SIG-M5 treated with dmso at 0.1 percent for 504 hours (cell line): ENCODE measurements at regions not wholly inside any gene's neighbourhood (a gene's known extent, or its start where the extent isn't known, plus 50 kb on each side); places are given as distances from the start of the nearest gene placed in this dataset.

Source experiments
- DNase-seq: peaks from one replicate; lab custom pipeline; 2025; ENCODE audit not compliant: unreplicated experiment; lab: John Stamatoyannopoulos, UW

- no peak for DNase-seq
Observed at GRCh38 chr4:35286434-35286833, 957.9 kb downstream of the ARAP2 start.

- DNase-seq = no peak
Observed at GRCh38 chr4:35300996-35301774, 943.1 kb downstream of the ARAP2 start.

DNA sequence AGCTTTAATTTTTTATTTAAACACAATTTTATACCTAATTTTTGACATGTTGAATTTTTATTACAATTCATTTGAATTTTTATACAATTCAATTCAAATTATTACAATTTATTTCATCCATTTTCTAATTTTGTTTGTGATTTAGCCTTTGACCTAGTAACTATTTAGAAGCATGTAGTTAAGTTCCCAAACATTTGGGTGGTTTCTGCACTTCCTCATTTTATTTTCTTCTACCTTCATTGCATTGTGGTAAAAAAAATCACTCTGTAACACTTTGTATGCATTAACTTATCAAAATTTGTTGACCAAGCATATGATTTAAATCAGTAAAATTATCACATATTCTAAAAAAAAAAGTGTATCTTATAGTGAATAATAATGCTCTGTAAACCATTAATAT is 928.9 kb downstream of the ARAP2 start:
- no peak for DNase-seq

DNA sequence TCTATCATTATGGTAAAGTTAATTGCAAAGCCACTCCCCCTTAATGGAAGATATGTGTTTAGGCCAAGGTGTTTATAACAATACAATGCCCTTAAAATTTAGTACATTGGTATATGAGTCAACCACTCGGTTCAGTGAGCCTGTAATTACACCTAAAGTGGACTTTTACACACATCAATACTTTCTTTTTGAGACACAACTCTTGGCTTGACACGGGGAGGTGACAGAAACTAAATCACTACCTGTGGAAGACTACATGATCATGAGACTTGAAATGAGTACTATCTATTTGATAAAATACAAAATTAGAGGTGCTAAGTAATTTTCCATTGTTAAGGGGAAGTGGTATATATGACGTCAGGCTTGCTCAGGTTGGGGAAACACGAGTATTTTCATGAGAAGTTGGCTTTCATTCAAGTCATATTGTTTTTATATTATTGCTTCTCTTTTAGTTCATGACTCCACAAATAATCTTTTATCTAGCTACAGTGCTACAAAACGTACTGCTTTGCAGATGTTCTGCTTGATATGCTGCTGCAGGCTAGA is 918.3 kb downstream of the ARAP2 start:
- no peak for DNase-seq

DNA sequence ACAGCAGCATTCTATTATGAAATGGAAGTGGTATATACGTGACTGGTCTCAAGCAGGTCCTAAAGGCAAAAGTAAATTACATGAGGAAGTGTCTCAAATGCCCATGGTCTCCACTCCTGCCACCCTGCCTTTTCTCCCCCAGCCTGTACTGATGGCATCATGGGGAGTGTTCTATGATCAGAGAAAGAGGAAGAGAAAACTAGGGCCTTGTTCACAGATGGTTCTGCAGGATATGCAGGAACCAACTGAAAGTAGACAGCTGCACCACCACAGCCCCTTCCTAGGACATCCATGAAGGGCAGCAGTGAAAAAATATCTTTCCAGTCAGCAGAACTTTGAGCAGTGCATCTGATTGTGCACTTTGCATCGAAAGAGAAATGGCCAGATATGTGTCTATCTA is 901.5 kb downstream of the ARAP2 start:
- DNase-seq = peak; percentile 37

DNA sequence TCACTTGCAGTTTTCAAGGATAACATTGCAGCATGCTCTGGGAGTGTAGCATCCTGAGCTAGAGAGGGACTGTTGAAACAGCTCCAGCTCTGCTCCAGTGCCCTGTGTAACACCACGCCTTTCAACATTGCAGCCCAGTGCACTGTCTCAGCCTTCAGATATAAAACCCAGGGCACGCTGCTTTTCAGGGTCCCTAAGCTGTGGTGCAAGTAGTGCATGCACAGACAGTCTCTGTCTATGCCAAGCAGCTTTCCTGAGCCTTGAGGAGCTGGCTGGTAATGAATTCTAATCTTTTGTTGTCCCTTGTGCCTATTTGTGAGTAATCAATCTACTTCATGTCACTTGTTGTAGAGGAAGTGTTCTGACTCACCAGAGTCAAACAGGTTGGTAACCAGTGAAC is 897.0 kb downstream of the ARAP2 start:
- no peak for DNase-seq

- no peak for DNase-seq
Observed at GRCh38 chr4:35358001-35358584, 886.2 kb downstream of the ARAP2 start.

DNA sequence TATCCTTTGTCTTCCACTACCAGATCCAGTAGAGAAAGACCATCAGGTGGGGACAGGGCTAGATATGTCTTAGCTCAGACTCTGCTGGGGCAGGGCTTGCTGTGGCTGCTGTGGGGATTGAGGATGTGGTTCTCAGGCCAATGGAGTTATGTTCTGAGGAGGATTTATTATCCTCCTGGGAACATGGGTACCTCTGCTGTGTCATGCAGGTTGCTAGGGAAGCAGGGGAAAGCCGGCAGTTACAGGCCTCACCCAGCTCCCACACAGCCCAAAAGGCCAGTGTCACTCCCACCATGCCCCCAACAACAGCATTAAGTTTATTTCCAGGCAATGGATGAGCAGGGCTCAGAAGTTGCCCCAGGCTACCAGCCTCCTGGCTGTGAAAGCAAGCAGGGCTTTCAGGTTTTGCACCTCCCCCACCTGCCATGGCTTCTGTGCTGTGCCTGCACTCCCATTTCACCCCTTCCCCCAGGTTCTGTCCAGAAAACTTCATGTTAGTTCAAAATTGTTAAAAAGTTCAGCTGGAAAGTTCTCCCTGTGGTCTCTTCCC is 879.9 kb downstream of the ARAP2 start:
- no peak for DNase-seq

GRCh38 chr4:35365186-35365585 is 879.1 kb downstream of the ARAP2 start:
- DNase-seq = no peak

- no peak for DNase-seq
Observed at GRCh38 chr4:35399912-35400311, 844.4 kb downstream of the ARAP2 start.

GRCh38 chr4:35423104-35423503 is 821.2 kb downstream of the ARAP2 start:
- no peak for DNase-seq

DNA sequence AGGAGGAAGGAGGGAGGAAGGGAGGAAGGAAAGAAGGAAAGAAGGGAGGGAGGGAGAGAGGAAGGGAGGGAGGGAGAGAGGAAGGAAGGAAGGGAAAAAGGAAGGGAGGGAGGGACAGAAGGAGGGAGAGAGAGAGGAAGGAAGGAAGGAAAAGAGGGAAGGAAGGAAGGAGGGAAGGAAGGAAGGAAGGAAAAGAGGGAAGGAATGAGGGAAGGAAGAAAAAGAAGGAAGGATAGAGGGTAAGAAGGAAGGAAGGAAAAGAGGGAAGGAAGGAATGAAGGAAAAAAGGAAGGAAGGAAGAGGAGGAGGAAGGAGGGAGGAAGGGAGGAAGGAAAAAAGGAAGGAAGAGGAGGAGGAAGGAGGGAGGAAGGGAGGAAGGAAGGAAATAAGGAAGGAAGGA is 796.8 kb downstream of the ARAP2 start:
- DNase-seq = no peak

DNA sequence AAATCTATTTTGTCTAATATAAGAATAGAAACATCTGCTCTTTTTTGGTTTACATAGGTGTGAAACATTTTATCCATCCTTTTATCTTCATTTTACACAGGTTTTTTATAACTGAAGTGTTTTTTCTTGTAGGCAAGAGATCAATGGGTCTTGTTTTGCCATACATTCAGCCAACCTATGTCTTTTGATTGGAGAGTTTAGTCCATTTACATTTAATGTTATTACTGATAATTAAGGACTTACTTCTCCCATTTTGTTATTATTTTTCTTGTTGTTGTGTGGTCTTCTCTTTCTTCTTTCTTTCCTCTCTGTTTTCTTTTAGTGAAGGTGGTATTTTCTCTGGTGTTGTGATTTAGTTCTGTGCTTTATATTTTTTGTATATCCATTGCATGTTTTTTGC is 785.3 kb downstream of the ARAP2 start:
- no peak for DNase-seq

- DNase-seq = peak; percentile 14
Observed at GRCh38 chr4:35461931-35462659, 782.2 kb downstream of the ARAP2 start.

DNA sequence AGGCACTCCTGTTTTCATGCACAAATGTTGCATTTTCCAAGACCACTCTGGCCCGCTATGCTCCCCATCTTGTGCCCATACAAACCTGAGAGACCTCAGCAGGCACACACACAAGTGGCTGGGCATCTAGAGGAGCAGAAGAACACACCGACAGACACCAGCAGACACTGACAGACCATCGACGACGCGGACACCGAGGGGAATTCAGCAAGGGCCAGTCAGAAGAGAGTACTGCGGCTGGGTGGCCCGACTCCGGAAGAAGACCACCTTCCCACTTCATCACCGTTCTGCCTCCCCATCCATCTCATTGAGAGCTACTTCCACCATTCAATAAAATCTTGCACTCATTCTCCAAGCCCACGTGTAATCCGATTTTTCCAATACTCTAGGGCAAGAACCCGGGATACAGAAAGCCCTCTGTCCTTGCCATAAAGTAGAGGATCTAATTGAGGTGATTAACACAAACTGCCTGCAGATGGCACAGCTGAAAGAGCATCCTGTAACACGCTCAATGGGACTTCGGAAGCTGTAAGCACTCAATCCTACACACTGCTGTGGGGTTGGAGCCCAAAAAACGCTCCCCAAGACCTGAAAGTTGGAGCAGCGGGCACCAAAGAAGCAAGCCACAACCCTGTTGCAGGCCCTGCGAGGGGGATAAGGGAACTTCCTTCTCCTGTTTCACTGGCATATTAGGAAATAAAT is 780.9 kb downstream of the ARAP2 start:
- DNase-seq = no peak

- no peak for DNase-seq
Observed at GRCh38 chr4:35464964-35465528, 779.3 kb downstream of the ARAP2 start.

- DNase-seq = no peak
Observed at GRCh38 chr4:35491093-35491492, 753.2 kb downstream of the ARAP2 start.

GRCh38 chr4:35493977-35494376 is 750.3 kb downstream of the ARAP2 start:
- DNase-seq = no peak

GRCh38 chr4:35494955-35495354 is 749.4 kb downstream of the ARAP2 start:
- no peak for DNase-seq

- DNase-seq = no peak
Observed at GRCh38 chr4:35500812-35501211, 743.5 kb downstream of the ARAP2 start.

DNA sequence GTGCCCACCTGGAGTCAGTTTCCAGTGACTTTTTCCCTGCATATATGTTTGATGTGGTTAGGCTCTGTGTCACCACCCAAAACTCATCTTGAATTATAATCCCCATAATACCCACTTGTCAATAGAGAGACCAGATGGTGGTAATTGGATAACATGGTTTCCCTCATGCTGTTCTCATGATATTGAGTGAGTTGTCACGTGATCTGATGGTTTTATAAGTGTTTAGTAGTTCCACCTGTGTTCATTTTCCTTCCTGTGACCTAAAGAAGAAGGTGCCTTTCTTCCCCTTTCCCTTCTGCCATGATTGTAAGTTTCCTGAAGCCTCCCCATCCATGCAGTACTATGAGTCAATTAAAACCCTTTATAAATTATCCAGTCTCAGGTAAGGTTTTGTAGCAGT is 740.9 kb downstream of the ARAP2 start:
- no peak for DNase-seq
